HG03196 (cell line): ENCODE measurements at regions not wholly inside any gene's neighbourhood (a gene's known extent, or its start where the extent isn't known, plus 50 kb on each side); places are given as distances from the start of the nearest gene placed in this dataset.

ENCODE experiments used
- ATAC-seq: cut with Tn5 transposase; IDR thresholded peaks from one replicate; pipeline ENCODE4 v1.9.1; 2021; ENCODE audit not compliant: unreplicated experiment

- no peak for ATAC-seq
These were observed 215.4 kb upstream of the PGRMC2 start for GRCh38 chr4:128502818-128503527.

- no peak for ATAC-seq
These were observed 213.6 kb upstream of the PGRMC2 start for GRCh38 chr4:128501239-128501638.

GRCh38 chr4:128488055-128488705 is 200.6 kb upstream of the PGRMC2 start:
- ATAC-seq: no peak

GRCh38 chr4:128484896-128485295 is 197.3 kb upstream of the PGRMC2 start:
- ATAC-seq: no peak

- no peak for ATAC-seq
These were observed 196.2 kb upstream of the PGRMC2 start for GRCh38 chr4:128483816-128484215.

- ATAC-seq: no peak
These were observed 195.4 kb upstream of the PGRMC2 start for GRCh38 chr4:128483041-128483440.

GRCh38 chr4:128481752-128482480 is 194.3 kb upstream of the PGRMC2 start:
- no peak for ATAC-seq

- ATAC-seq: no peak
These were observed 193.3 kb upstream of the PGRMC2 start for GRCh38 chr4:128480945-128481344.

GRCh38 chr4:128477540-128477939 is 189.9 kb upstream of the PGRMC2 start:
- no peak for ATAC-seq

- no peak for ATAC-seq
These were observed 188.0 kb upstream of the PGRMC2 start for GRCh38 chr4:128475597-128475996.

GRCh38 chr4:128471576-128471975 is 184.0 kb upstream of the PGRMC2 start:
- ATAC-seq: no peak

- no peak for ATAC-seq
These were observed 183.0 kb upstream of the PGRMC2 start for GRCh38 chr4:128470492-128471053.

- no peak for ATAC-seq
These were observed 180.7 kb upstream of the PGRMC2 start for GRCh38 chr4:128468123-128468989.

GRCh38 chr4:128465523-128465922 is 177.9 kb upstream of the PGRMC2 start:
- ATAC-seq: no peak

- no peak for ATAC-seq
These were observed 175.4 kb upstream of the PGRMC2 start for GRCh38 chr4:128463006-128463405.

GRCh38 chr4:128462103-128462783 is 174.6 kb upstream of the PGRMC2 start:
- no peak for ATAC-seq

GRCh38 chr4:128461291-128462102 is 173.9 kb upstream of the PGRMC2 start:
- ATAC-seq: peak; percentile 49

GRCh38 chr4:128459547-128459946 is 171.9 kb upstream of the PGRMC2 start:
- ATAC-seq: no peak

GRCh38 chr4:128458816-128459215 is 171.2 kb upstream of the PGRMC2 start:
- no peak for ATAC-seq
